ENCODE measurements at regions not wholly inside any gene's neighbourhood (a gene's known extent, or its start where the extent isn't known, plus 50 kb on each side); places are given as distances from the start of the nearest gene placed in this dataset.

GRCh38 chr5:174177976-174178605 lies 132.6 kb downstream of the NSG2 start:
- TF ChIP-seq POLR2AphosphoS5 (IDR thresholded peaks at IDR 0.05) (no peak), CTCF (IDR thresholded peaks at IDR 0.05 in 8 of 11, conservative IDR thresholded peaks at IDR 0.05 in 3 of 11) (no peak), POLR2A (IDR thresholded peaks at IDR 0.05) (no peak)
